Stimulated activated CD4-positive, alpha-beta T cell treated with anti-CD3 and anti-CD28 coated beads, Interleukin-12 subunit alpha, Interleukin-12 subunit beta, amount 100 ng/mL, for 24 hours (primary cell): ENCODE measurements at regions not wholly inside any gene's neighbourhood (a gene's known extent, or its start where the extent isn't known, plus 50 kb on each side); places are given as distances from the start of the nearest gene placed in this dataset.

ENCODE experiments used
- DNase-seq, 2 experiments: peaks; one replicate each; pipeline ENCODE4 v3.0.0-alpha.2; 2020; ENCODE audit warnings: low read depth in 2 of 2

GRCh38 chr14:44151130-44151820, 355.8 kb downstream of the FSCB start:
- DNase-seq = no peak

- DNase-seq = no peak
Observed at GRCh38 chr14:44149597-44149996, 357.5 kb downstream of the FSCB start.

GRCh38 chr14:44142006-44142405, 365.1 kb downstream of the FSCB start:
- DNase-seq = no peak

GRCh38 chr14:44135972-44136371, 371.1 kb downstream of the FSCB start:
- DNase-seq = no peak

- no peak for DNase-seq
Observed at GRCh38 chr14:44131861-44132260, 375.2 kb downstream of the FSCB start.

- DNase-seq = no peak
Observed at GRCh38 chr14:44113769-44114730, 393.0 kb downstream of the FSCB start.

GRCh38 chr14:44112774-44113460, 394.2 kb downstream of the FSCB start:
- DNase-seq = no peak

- no peak for DNase-seq
Observed at GRCh38 chr14:44109036-44109435, 398.0 kb downstream of the FSCB start.

GRCh38 chr14:44108601-44109000, 398.5 kb downstream of the FSCB start:
- no peak for DNase-seq

- no peak for DNase-seq
Observed at GRCh38 chr14:44107156-44107555, 399.9 kb downstream of the FSCB start.

GRCh38 chr14:44099743-44100488, 407.2 kb downstream of the FSCB start:
- no peak for DNase-seq

- no peak for DNase-seq
Observed at GRCh38 chr14:44081146-44081545, 425.9 kb downstream of the FSCB start.

GRCh38 chr14:44070046-44070445, 437.0 kb downstream of the FSCB start:
- DNase-seq = no peak

- DNase-seq = no peak
Observed at GRCh38 chr14:44053422-44053821, 453.7 kb downstream of the FSCB start.

GRCh38 chr14:44041700-44042099, 465.4 kb downstream of the FSCB start:
- DNase-seq = no peak

GRCh38 chr14:44040561-44040960, 466.5 kb downstream of the FSCB start:
- DNase-seq = no peak

- no peak for DNase-seq
Observed at GRCh38 chr14:44036248-44036647, 470.8 kb downstream of the FSCB start.

GRCh38 chr14:44035707-44036106, 471.4 kb downstream of the FSCB start:
- no peak for DNase-seq

- DNase-seq = no peak
Observed at GRCh38 chr14:44030831-44031383, 476.2 kb downstream of the FSCB start.

GRCh38 chr14:44029933-44030332, 477.1 kb downstream of the FSCB start:
- DNase-seq = no peak

- DNase-seq = no peak
Observed at GRCh38 chr14:44027397-44027796, 479.7 kb downstream of the FSCB start.
